ENCODE measurements at regions not wholly inside any gene's neighbourhood (a gene's known extent, or its start where the extent isn't known, plus 50 kb on each side); places are given as distances from the start of the nearest gene placed in this dataset.

DNA sequence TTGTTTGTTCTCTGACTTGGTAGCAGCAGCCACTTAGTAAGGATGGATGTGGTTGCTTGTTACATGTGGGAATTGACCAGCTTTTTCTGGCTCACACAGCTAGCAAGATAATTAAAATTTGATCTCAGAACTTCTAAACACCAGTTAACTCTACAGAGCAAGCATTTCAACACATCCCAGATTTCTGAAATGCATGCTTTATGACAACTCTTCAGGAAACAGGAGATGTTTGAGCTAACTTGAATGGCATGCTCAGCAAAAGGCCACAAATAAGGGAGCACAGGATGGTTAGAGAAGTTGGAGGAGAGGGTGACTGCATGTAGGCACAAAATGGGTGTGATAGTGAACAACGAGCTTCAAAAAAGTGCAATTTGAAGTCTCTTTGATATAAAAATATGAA lies 167.1 kb upstream of the SPRY2 start:
- Histone ChIP-seq H3K9me3 (replicated peaks; ENCODE audit: control insufficient read depth, insufficient read depth, low read length) (no peaks in the 10 kb centered on the region), H3K4me3 (replicated peaks in 1 of 3; ENCODE audit: insufficient read depth in 1 of 3, low read depth in 1 of 3, low read length in 3 of 3) (no peak overlapping the region), H3K27ac (ENCODE audit: insufficient read depth, low read depth, low read length) (no peak overlapping the region), H3K9ac (replicated peaks; ENCODE audit: extremely low read depth, insufficient read depth, low read length) (no peak overlapping the region), H3K9me1 (replicated peaks; ENCODE audit: control insufficient read depth, extremely low read depth, insufficient read depth, low read length) (no peaks in the 10 kb centered on the region), H3K36me3 (ENCODE audit: control insufficient read depth in 2 of 2, extremely low read depth in 1 of 2, insufficient read depth in 2 of 2, low read length in 2 of 2) (no peaks in the 10 kb centered on the region), H4K20me1 (replicated peaks; ENCODE audit: control insufficient read depth, extremely low read depth, insufficient read depth, low read length) (no peaks in the 10 kb centered on the region), H3K4me2 (ENCODE audit: insufficient read depth, low read length) (no peak overlapping the region), H3K4me1 (ENCODE audit: control insufficient read depth, extremely low read depth, insufficient read depth, low read length) (no peaks in the 10 kb centered on the region), H2AFZ (ENCODE audit: low read depth, low read length) (no peak overlapping the region), H3K79me2 (ENCODE audit: control insufficient read depth, insufficient read depth, low read length) (no peaks in the 10 kb centered on the region), H3K27me3 (ENCODE audit: control insufficient read depth in 2 of 2, insufficient read depth in 2 of 2, low read length in 2 of 2) (no peaks in the 10 kb centered on the region)
- FAIRE-seq, result no peak
- TF ChIP-seq GATA2 (IDR thresholded peaks at IDR 0.05; ENCODE audit: insufficient read depth, insufficient read length, low read depth, low read length), result no peak
- no peak for TF ChIP-seq EZH2 (IDR thresholded peaks at IDR 0.05; ENCODE audit: borderline replicate concordance, low read depth, low read length, severe bottlenecking)
- TF ChIP-seq FOS (IDR thresholded peaks at IDR 0.05; ENCODE audit: borderline replicate concordance, insufficient read depth, low read length), result no peak
- CTCF ChIA-PET, result interaction anchor here (0.6 to 1.2 kb wide), 3 partner anchors 8 to 145 kb away, joined by 3 to 4 read pairs (median 3); no protein-coding TSS in a partner anchor
- BruUV-seq (replicated peaks), result no TSS peak
- no peak for DNase-seq (ENCODE audit: low read depth, low spot score)
- intact Hi-C loops (cut with micrococcal nuclease), result no loop called here
- POLR2A ChIA-PET, result no interaction called here
- dilution Hi-C loops (cut with MboI; ENCODE audit: extremely low pct_ligation_motif_present, low sequenced_read_pairs), result no loop called here

DNA sequence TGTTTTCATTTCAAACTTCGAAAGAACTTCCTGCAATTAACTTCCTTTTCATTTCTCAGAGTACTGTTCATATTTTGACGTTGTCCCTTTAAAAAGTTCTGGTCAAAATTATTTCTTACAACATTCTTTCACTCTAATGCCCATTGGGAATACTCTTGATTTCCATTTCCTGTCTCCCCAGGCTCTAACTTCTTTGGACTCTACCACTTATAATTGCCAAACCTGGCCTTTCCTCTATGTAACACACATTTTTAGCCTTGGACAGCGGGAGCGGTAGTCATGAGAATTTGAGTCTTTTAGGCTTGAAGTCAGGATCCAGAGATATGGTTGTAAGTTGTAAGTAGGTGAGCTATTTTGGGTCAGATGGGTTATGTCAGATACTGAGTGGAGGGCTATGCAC lies 163.5 kb upstream of the SPRY2 start:
- Histone ChIP-seq H3K9me3 (replicated peaks; ENCODE audit: control insufficient read depth, insufficient read depth, low read length) (no peaks in the 10 kb centered on the region), H3K27ac (ENCODE audit: insufficient read depth, low read depth, low read length) (no peak overlapping the region), H3K9ac (replicated peaks; ENCODE audit: extremely low read depth, insufficient read depth, low read length) (no peak overlapping the region), H3K79me2 (ENCODE audit: control insufficient read depth, insufficient read depth, low read length) (no peaks in the 10 kb centered on the region), H4K20me1 (replicated peaks; ENCODE audit: control insufficient read depth, extremely low read depth, insufficient read depth, low read length) (no peaks in the 10 kb centered on the region), H3K36me3 (ENCODE audit: control insufficient read depth in 2 of 2, extremely low read depth in 1 of 2, insufficient read depth in 2 of 2, low read length in 2 of 2) (no peaks in the 10 kb centered on the region), H2AFZ (ENCODE audit: low read depth, low read length) (no peak overlapping the region), H3K9me1 (replicated peaks; ENCODE audit: control insufficient read depth, extremely low read depth, insufficient read depth, low read length) (no peaks in the 10 kb centered on the region), H3K27me3 (ENCODE audit: control insufficient read depth in 2 of 2, insufficient read depth in 2 of 2, low read length in 2 of 2) (no peaks in the 10 kb centered on the region), H3K4me2 (ENCODE audit: insufficient read depth, low read length) (no peak overlapping the region), H3K4me3 (replicated peaks in 1 of 3; ENCODE audit: insufficient read depth in 1 of 3, low read depth in 1 of 3, low read length in 3 of 3) (no peak overlapping the region), H3K4me1 (ENCODE audit: control insufficient read depth, extremely low read depth, insufficient read depth, low read length) (no peaks in the 10 kb centered on the region)
- no TSS peak for BruUV-seq (replicated peaks)
- DNase-seq (ENCODE audit: low read depth, low spot score), result no peak
- intact Hi-C loops (cut with micrococcal nuclease), result no loop called here
- dilution Hi-C loops (cut with MboI; ENCODE audit: extremely low pct_ligation_motif_present, low sequenced_read_pairs), result no loop called here
- ChIA-PET CTCF (no interaction called here), POLR2A (no interaction called here)
- FAIRE-seq, result no peak
- TF ChIP-seq, protein P1, sequence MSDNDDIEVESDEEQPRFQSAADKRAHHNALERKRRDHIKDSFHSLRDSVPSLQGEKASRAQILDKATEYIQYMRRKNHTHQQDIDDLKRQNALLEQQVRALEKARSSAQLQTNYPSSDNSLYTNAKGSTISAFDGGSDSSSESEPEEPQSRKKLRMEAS (IDR thresholded peaks at IDR 0.05; ENCODE audit: insufficient read depth, insufficient read length), result no peak
- TF ChIP-seq MYC (IDR thresholded peaks at IDR 0.05; ENCODE audit: low read depth, low read length), result no peak
- no peak for TF ChIP-seq POLR2A (IDR thresholded peaks at IDR 0.05; ENCODE audit: low read depth, low read length)
- TF ChIP-seq JUN (IDR thresholded peaks at IDR 0.05; ENCODE audit: borderline replicate concordance, insufficient read depth, insufficient read length, low read depth), result no peak
- no peak for TF ChIP-seq POLR2AphosphoS5 (IDR thresholded peaks at IDR 0.05; ENCODE audit: insufficient read depth, low read depth, low read length)
- no peak for TF ChIP-seq FOS (IDR thresholded peaks at IDR 0.05; ENCODE audit: borderline replicate concordance, insufficient read depth, low read length)
- TF ChIP-seq GATA2 (IDR thresholded peaks at IDR 0.05; ENCODE audit: insufficient read depth, insufficient read length, low read depth, low read length), result no peak
- no peak for TF ChIP-seq EZH2 (IDR thresholded peaks at IDR 0.05; ENCODE audit: borderline replicate concordance, low read depth, low read length, severe bottlenecking)
- TF ChIP-seq, protein P2, sequence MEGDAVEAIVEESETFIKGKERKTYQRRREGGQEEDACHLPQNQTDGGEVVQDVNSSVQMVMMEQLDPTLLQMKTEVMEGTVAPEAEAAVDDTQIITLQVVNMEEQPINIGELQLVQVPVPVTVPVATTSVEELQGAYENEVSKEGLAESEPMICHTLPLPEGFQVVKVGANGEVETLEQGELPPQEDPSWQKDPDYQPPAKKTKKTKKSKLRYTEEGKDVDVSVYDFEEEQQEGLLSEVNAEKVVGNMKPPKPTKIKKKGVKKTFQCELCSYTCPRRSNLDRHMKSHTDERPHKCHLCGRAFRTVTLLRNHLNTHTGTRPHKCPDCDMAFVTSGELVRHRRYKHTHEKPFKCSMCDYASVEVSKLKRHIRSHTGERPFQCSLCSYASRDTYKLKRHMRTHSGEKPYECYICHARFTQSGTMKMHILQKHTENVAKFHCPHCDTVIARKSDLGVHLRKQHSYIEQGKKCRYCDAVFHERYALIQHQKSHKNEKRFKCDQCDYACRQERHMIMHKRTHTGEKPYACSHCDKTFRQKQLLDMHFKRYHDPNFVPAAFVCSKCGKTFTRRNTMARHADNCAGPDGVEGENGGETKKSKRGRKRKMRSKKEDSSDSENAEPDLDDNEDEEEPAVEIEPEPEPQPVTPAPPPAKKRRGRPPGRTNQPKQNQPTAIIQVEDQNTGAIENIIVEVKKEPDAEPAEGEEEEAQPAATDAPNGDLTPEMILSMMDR (IDR thresholded peaks at IDR 0.05; ENCODE audit: extremely low read depth in 1 of 2, insufficient read depth in 1 of 2, low read depth in 1 of 2, low read length in 2 of 2), result no peak

Data from endothelial cell of umbilical vein (primary cell).